HG02885 (cell line): ENCODE measurements at regions not wholly inside any gene's neighbourhood (a gene's known extent, or its start where the extent isn't known, plus 50 kb on each side); places are given as distances from the start of the nearest gene placed in this dataset.

Experiments used
- ATAC-seq: cut with Tn5 transposase; IDR thresholded peaks from one replicate; pipeline ENCODE4 v1.9.1; 2021; ENCODE audit warnings: mild to moderate bottlenecking; ENCODE audit not compliant: unreplicated experiment, poor library complexity

- no peak for ATAC-seq
These were observed 84.8 kb upstream of the PAK5 start for GRCh38 chr20:9923648-9924047.

GRCh38 chr20:9920866-9921265 is 82.0 kb upstream of the PAK5 start:
- no peak for ATAC-seq

- peak; percentile 70 for ATAC-seq
These were observed 80.6 kb upstream of the PAK5 start for GRCh38 chr20:9919271-9920014.

- ATAC-seq = peak; percentile 67
These were observed 79.5 kb upstream of the PAK5 start for GRCh38 chr20:9918348-9918747.

GRCh38 chr20:9916761-9917160 is 77.9 kb upstream of the PAK5 start:
- no peak for ATAC-seq

- peak; percentile 81 for ATAC-seq
These were observed 74.1 kb upstream of the PAK5 start for GRCh38 chr20:9912858-9913434.

GRCh38 chr20:9912290-9912689 is 73.4 kb upstream of the PAK5 start:
- no peak for ATAC-seq

GRCh38 chr20:9911519-9911918 is 72.6 kb upstream of the PAK5 start:
- no peak for ATAC-seq

GRCh38 chr20:9909167-9909566 is 70.3 kb upstream of the PAK5 start:
- no peak for ATAC-seq

- no peak for ATAC-seq
These were observed 64.3 kb upstream of the PAK5 start for GRCh38 chr20:9903048-9903655.

GRCh38 chr20:9889270-9889981 is 50.5 kb upstream of the PAK5 start:
- ATAC-seq = peak; percentile 76
